Right ventricle myocardium inferior (tissue), 1 donor: ENCODE measurements at regions not wholly inside any gene's neighbourhood (a gene's known extent, or its start where the extent isn't known, plus 50 kb on each side); places are given as distances from the start of the nearest gene placed in this dataset.
"Not testable (repeated sequence)": the region's sequence is repeated elsewhere in the genome, so short reads cannot be mapped to it uniquely, and the experiment has no call there.

Experiments used
- ATAC-seq: fragments of 200-7000 bp; cut with Tn5 transposase; one replicate; pipeline ENCODE4 v1.9.1; 2020; ENCODE audit warnings: mild to moderate bottlenecking, moderate library complexity
- DNase-seq: peaks from one replicate; pipeline ENCODE4 v3.0.0; 2021; ENCODE audit errors: missing footprints
- intact Hi-C: fragments of 100-400 bp; cut with DNase I; formaldehyde crosslinking; loops from one replicate; pipeline ENCODE4 v1.11.0; 2022
- donor health status: DM: no; HTN: yes; CAD: no; lungs with severe emphysema.

GRCh38 chr21:10457765-10458164 lies 63.6 kb upstream of the TPTE start:
- DNase-seq, ATAC-seq, intact Hi-C loops: not testable (repeated sequence)

- intact Hi-C loops, ATAC-seq: not testable (repeated sequence)
Observed at GRCh38 chr21:10460957-10461356, 60.4 kb upstream of the TPTE start.

GRCh38 chr21:10461445-10461844 lies 59.9 kb upstream of the TPTE start:
- intact Hi-C loops, ATAC-seq, DNase-seq: not testable (repeated sequence)

More at GRCh38 chr21:10460957-10461356, 60.4 kb upstream of the TPTE start:
- not testable (repeated sequence) for DNase-seq

GRCh38 chr21:10463156-10463555 lies 58.2 kb upstream of the TPTE start:
- ATAC-seq (no peak), DNase-seq (no peak)
- intact Hi-C loops = no loop called here

- DNase-seq (no peak), ATAC-seq (peak; percentile 3)
- intact Hi-C loops = no loop called here
Observed at GRCh38 chr21:10464975-10465374, 56.4 kb upstream of the TPTE start.

- peak; percentile 72 for DNase-seq
- intact Hi-C loops = not testable (repeated sequence)
- ATAC-seq = peak; percentile 15
Observed at GRCh38 chr21:10465524-10466110, 55.8 kb upstream of the TPTE start.

- ATAC-seq (no peak), DNase-seq (no peak)
- intact Hi-C loops = no loop called here
Observed at GRCh38 chr21:10466200-10466599, 55.2 kb upstream of the TPTE start.
